ENCODE measurements at regions not wholly inside any gene's neighbourhood (a gene's known extent, or its start where the extent isn't known, plus 50 kb on each side); places are given as distances from the start of the nearest gene placed in this dataset.
"Not testable (repeated sequence)": the region's sequence is repeated elsewhere in the genome, so short reads cannot be mapped to it uniquely, and the experiment has no call there.

DNA sequence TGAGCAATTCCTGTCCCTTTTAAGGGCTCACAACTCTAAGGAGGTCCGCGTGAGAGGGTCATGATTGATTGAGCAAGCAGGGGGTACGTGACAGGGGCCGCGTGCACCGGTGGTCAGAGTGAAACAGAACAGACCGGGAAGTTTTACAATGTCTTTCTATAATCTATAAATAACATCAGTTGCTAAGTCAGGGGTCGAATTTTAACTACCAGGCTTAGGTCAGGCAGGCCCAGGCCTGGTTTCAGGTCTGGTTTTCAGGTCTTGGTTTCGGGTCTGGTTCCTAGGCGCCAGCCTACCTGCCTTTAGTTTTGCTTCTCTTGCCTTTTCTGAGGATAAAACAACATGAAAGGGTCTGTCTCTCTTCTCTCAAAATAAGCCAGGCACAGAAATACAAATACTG is 476.0 kb upstream of the CAMK1G start:
- no peak for DNase-seq (ENCODE audit: low read depth, low spot score)
- ChIA-PET POLR2A (no interaction called here), CTCF (no interaction called here)
- no peak for TF ChIP-seq CTCF (IDR thresholded peaks at IDR 0.05; ENCODE audit: insufficient read depth, low read length, missing control alignments)
- H3K4me3 ChIP-seq (ENCODE audit: low read depth, low read length): no peak overlapping the region

- no peak for DNase-seq (ENCODE audit: low read depth, low spot score)
- H3K4me3 ChIP-seq (ENCODE audit: low read depth, low read length): no peak overlapping the region
- ChIA-PET CTCF (no interaction called here), POLR2A (no interaction called here)
- no peak for TF ChIP-seq CTCF (IDR thresholded peaks at IDR 0.05; ENCODE audit: insufficient read depth, low read length, missing control alignments)
These were observed 474.3 kb upstream of the CAMK1G start for GRCh38 chr1:209109001-209109785.

DNA sequence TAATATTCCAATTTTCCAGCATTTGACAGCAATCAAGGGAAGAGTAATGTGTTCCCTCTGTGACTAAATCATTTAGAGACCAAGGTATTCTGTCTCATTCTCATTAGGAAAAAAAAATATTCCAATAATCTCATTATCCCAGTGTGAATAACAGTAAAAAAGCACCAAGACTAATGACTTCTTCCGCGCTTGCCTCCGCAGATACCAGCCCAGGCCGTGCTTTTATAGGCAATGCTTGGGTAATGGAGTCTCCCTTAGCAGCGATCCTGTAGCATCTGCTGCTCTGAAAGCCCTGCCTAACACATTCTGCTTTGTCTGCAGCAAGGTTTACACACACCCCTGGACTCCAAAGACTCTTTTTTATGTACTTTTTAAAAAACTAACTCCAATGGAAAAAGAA is 470.0 kb upstream of the CAMK1G start:
- no peak for DNase-seq (ENCODE audit: low read depth, low spot score)
- ChIA-PET CTCF (interaction anchor here (0.7 kb wide), 1 partner anchor 9 kb away, joined by 3 read pairs; no protein-coding TSS in a partner anchor), POLR2A (no interaction called here)

DNA sequence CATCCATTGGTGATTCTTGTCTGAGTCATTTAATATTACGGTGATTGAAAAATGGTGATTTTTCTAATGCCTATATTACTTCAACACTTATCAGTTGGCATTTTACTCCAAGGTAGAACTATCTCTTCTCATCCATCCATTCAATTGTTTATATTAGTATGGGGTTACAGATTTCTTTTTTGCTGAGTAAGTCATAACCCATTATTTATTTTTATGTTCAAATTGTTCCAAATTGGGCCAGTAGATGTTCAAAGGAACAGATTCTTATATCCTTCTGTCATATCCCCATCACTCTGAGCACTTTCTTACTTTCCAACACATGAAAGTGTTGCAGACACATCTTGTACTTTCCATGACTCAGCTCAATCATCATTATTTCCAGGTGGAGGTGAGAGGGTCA is 466.8 kb upstream of the CAMK1G start:
- ChIA-PET POLR2A (no interaction called here), CTCF (no interaction called here)
- DNase-seq (ENCODE audit: low read depth, low spot score): no peak
- H3K4me3 ChIP-seq (ENCODE audit: low read depth, low read length): no peak overlapping the region
- no peak for TF ChIP-seq CTCF (IDR thresholded peaks at IDR 0.05; ENCODE audit: insufficient read depth, low read length, missing control alignments)

More for the DNA sequence above, 470.0 kb upstream of the CAMK1G start:
- H3K4me3 ChIP-seq (ENCODE audit: low read depth, low read length): no peak overlapping the region
- no peak for TF ChIP-seq CTCF (IDR thresholded peaks at IDR 0.05; ENCODE audit: insufficient read depth, low read length, missing control alignments)

GRCh38 chr1:209123601-209124000 is 459.9 kb upstream of the CAMK1G start:
- POLR2A ChIA-PET: no interaction called here
- H3K4me3 ChIP-seq (ENCODE audit: low read depth, low read length): no peak overlapping the region
- CTCF ChIA-PET: no interaction called here
- DNase-seq (ENCODE audit: low read depth, low spot score): no peak
- TF ChIP-seq CTCF (IDR thresholded peaks at IDR 0.05; ENCODE audit: insufficient read depth, low read length, missing control alignments): no peak

GRCh38 chr1:209129091-209129490 is 454.4 kb upstream of the CAMK1G start:
- DNase-seq (ENCODE audit: low read depth, low spot score); POLR2A ChIA-PET; H3K4me3 ChIP-seq (ENCODE audit: low read depth, low read length); CTCF ChIA-PET: not testable (repeated sequence)

DNA sequence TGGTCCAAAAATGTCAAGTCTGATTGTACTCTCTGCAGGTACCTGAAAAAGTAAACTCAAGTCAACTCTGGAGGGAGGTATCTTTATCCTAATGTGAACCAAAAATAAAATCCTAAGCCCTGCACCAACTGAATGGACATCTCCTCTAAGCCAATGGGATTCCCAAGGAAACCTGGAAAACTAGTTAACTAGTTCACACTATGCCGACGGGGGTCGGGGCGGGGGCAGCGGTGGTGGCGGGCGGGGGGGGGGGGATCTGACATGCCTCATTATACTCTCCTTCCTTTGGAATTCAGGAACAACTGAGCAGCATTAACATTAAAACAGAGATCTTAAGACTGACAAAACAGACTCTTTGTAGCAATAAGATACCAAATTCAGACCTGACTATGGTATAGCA is 452.6 kb upstream of the CAMK1G start:
- ChIA-PET POLR2A (no interaction called here), CTCF (no interaction called here)
- no peak for TF ChIP-seq CTCF (IDR thresholded peaks at IDR 0.05; ENCODE audit: insufficient read depth, low read length, missing control alignments)
- no peak for DNase-seq (ENCODE audit: low read depth, low spot score)
- H3K4me3 ChIP-seq (ENCODE audit: low read depth, low read length): no peak overlapping the region

All from AG04449 (cell line).